ENCODE measurements at regions not wholly inside any gene's neighbourhood (a gene's known extent, or its start where the extent isn't known, plus 50 kb on each side); places are given as distances from the start of the nearest gene placed in this dataset.

GRCh38 chr22:25368271-25368670 is 148.8 kb downstream of the CRYBB2 start:
- Histone ChIP-seq H3K4me1 (peaks cover 0 to 45% (median 12%) of the 10 kb centered on the region in 3 donors), H3K4me3 (no peak overlapping the region), H3K36me3 (peaks cover 0 to 25% of the 10 kb centered on the region in 2 donors), H3K9me3 (no peaks in the 10 kb centered on the region), H3K27ac (no peak overlapping the region), H3K27me3 (no peaks in the 10 kb centered on the region)
- 60 to 100% methylated on average over 1 to 2 of the region's 5 CpGs for WGBS, 2 donors (ENCODE audit: low coverage in 1 of 2)
- no peak for TF ChIP-seq POLR2A (IDR thresholded peaks at IDR 0.05)
- ATAC-seq: no peak

DNA sequence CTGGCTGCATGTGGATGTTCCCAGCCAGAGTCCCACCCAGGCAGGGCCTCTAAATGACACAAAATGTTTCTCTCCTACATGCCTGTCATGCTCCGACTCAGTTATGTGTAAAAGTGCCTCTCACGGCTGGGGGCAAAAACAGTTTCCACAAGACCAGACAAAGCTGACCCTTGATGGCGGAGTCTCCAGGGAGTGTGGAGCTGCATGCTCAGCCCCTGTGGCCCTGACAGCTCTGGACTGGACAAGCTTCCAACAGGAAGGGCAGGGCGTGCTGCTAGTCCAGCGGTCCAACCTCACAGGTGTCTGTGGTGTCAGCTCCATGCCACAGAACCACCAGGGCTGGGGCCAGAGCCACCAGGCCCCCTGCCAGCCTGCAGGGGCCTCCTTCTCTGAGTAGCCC is 149.6 kb downstream of the CRYBB2 start:
- WGBS, 2 donors (ENCODE audit: low coverage in 1 of 2): 30% methylated on average over 2 of the region's 5 CpGs; no CpG with 5 or more reads in 1 of the 2 donors
- TF ChIP-seq POLR2A (IDR thresholded peaks at IDR 0.05): no peak
- TF ChIP-seq POLR2AphosphoS5 (IDR thresholded peaks at IDR 0.05): no peak
- TF ChIP-seq CTCF (IDR thresholded peaks at IDR 0.05): no peak
- TF ChIP-seq EP300 (IDR thresholded peaks at IDR 0.05): no peak
- Histone ChIP-seq H3K36me3 (peaks cover 0 to 33% of the 10 kb centered on the region in 2 donors), H3K4me1 (peaks cover 0 to 38% (median 12%) of the 10 kb centered on the region in 3 donors), H3K27me3 (no peaks in the 10 kb centered on the region), H3K9me3 (no peaks in the 10 kb centered on the region), H3K4me3 (no peak overlapping the region), H3K27ac (no peak overlapping the region)
- ATAC-seq: no peak

DNA sequence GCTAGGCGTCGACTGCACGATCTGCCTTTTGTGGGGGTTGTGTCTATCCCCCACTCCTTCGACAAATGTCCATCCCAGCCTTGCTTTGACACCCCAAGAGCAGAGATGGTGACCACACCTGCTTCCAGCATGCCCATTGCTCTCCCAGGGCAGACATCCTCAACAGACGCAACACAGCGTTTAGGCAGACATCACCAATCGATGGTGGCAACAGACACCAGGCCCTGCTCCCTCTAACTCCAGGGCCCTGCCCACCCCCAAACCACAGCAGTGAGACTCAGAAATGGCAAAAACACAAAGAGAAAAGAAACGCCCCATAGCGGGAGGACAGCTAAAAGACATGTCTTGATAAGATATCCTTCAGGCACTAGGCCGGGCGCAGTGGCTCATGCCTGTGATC is 150.9 kb downstream of the CRYBB2 start:
- no peak for TF ChIP-seq EP300 (IDR thresholded peaks at IDR 0.05)
- TF ChIP-seq POLR2AphosphoS5 (IDR thresholded peaks at IDR 0.05): no peak
- TF ChIP-seq CTCF (IDR thresholded peaks at IDR 0.05): no peak
- TF ChIP-seq POLR2A (IDR thresholded peaks at IDR 0.05): no peak
- no peak overlapping the region for H3K4me3 ChIP-seq
- peaks cover 0 to 46% of the 10 kb centered on the region in 2 donors for H3K36me3 ChIP-seq
- no peaks in the 10 kb centered on the region for H3K27me3 ChIP-seq
- no peak overlapping the region for H3K27ac ChIP-seq
- no peaks in the 10 kb centered on the region for H3K9me3 ChIP-seq
- ATAC-seq: no peak
- peaks cover 0 to 25% (median 2%) of the 10 kb centered on the region in 3 donors for H3K4me1 ChIP-seq
- 85% methylated on average over 6 of the region's 11 CpGs; no CpG with 5 or more reads in 1 of the 2 donors for WGBS, 2 donors (ENCODE audit: low coverage in 1 of 2)

DNA sequence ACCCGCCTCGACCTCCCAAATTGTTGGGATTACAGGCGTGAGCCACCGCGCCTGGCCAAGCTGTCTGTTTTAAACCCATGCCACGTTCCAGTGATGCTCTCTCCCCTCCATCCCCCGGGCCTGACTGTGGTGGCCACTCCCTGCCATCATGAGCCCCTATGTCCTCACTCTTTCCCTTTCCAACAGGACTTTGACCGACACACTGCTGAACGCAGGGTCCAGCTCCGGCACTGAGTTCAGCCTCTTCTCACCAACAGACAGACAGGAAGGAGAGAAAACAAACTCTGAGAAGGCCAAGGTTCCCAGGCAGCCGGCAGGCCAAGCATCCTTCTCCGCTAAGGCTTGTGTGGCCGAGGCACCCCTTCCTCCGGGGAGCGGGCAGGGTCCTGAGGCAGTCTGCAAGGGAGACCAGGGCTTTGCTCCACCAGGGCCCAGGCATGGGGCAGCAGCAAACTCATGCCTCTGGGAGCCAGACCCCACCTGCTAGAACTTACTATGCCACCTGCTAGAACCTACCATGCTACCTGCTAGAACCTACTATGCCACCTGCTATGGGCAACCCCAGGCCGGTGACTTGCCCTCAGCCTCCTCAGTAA is 152.7 kb downstream of the CRYBB2 start:
- peaks cover 0 to 7% (median 0%) of the 10 kb centered on the region in 3 donors for H3K4me1 ChIP-seq
- no peak for TF ChIP-seq POLR2AphosphoS5 (IDR thresholded peaks at IDR 0.05)
- TF ChIP-seq EP300 (IDR thresholded peaks at IDR 0.05): no peak
- no peak for TF ChIP-seq CTCF (IDR thresholded peaks at IDR 0.05)
- TF ChIP-seq POLR2A (IDR thresholded peaks at IDR 0.05): no peak
- H3K27ac ChIP-seq: no peak overlapping the region
- peaks cover 0 to 63% of the 10 kb centered on the region in 2 donors for H3K36me3 ChIP-seq
- 93% methylated on average over 8 of the region's 16 CpGs; no CpG with 5 or more reads in 1 of the 2 donors for WGBS, 2 donors (ENCODE audit: low coverage in 1 of 2)
- ATAC-seq: no peak
- H3K27me3 ChIP-seq: no peaks in the 10 kb centered on the region
- H3K4me3 ChIP-seq: no peak overlapping the region
- H3K9me3 ChIP-seq: no peaks in the 10 kb centered on the region

GRCh38 chr22:25373961-25374360 is 154.5 kb downstream of the CRYBB2 start:
- no peaks in the 10 kb centered on the region for H3K27me3 ChIP-seq
- peaks cover 0 to 81% of the 10 kb centered on the region in 2 donors for H3K36me3 ChIP-seq
- WGBS, 2 donors (ENCODE audit: low coverage in 1 of 2): 69 to 80% methylated on average over 2 to 5 of the region's 10 CpGs
- no peak overlapping the region for H3K4me3 ChIP-seq
- H3K9me3 ChIP-seq: no peaks in the 10 kb centered on the region
- no peak for TF ChIP-seq POLR2AphosphoS5 (IDR thresholded peaks at IDR 0.05)
- TF ChIP-seq POLR2A (IDR thresholded peaks at IDR 0.05): no peak
- no peak for TF ChIP-seq EP300 (IDR thresholded peaks at IDR 0.05)
- no peak for TF ChIP-seq CTCF (IDR thresholded peaks at IDR 0.05)
- H3K27ac ChIP-seq: no peak overlapping the region
- peaks cover 0 to 7% (median 0%) of the 10 kb centered on the region in 3 donors for H3K4me1 ChIP-seq
- ATAC-seq: no peak

Data from gastroesophageal sphincter (tissue), 4 donors.